ENCODE measurements at regions not wholly inside any gene's neighbourhood (a gene's known extent, or its start where the extent isn't known, plus 50 kb on each side); places are given as distances from the start of the nearest gene placed in this dataset.
A peak's percentile ranks its signal among the peaks of the same experiment; 100 is the strongest.

GRCh38 chr12:69084816-69085378, 151.9 kb upstream of the CPM start:
- Histone ChIP-seq H4K20me1 (ENCODE audit: insufficient read depth, low read length) (no peaks in the 10 kb centered on the region), H3K36me3 (replicated peaks in 1 of 2; ENCODE audit: control insufficient read depth in 1 of 2, insufficient read depth in 2 of 2, low read length in 2 of 2) (no peaks in the 10 kb centered on the region), H3K4me2 (replicated peaks; ENCODE audit: extremely low read depth, low read length, poor library complexity, severe bottlenecking) (no peak overlapping the region), H3K27ac (ENCODE audit: low read depth in 1 of 2, low read length in 2 of 2) (no peak overlapping the region), H3K9ac (ENCODE audit: insufficient read depth, low read length, poor library complexity, severe bottlenecking) (no peak overlapping the region), H2AFZ (ENCODE audit: insufficient read depth, low read depth, low read length, poor library complexity, severe bottlenecking) (no peak overlapping the region), H3K4me3 (replicated peaks in 1 of 3; ENCODE audit: low read depth in 2 of 3, low read length in 3 of 3) (no peak overlapping the region), H3K27me3 (ENCODE audit: control insufficient read depth in 2 of 2, insufficient read depth in 2 of 2, low read length in 2 of 2) (no peaks in the 10 kb centered on the region), H3K79me2 (ENCODE audit: insufficient read depth, low read length) (no peaks in the 10 kb centered on the region), H3K4me1 (ENCODE audit: control insufficient read depth in 1 of 2, insufficient read depth in 2 of 2, low read length in 2 of 2) (no peaks in the 10 kb centered on the region), H3K9me3 (replicated peaks in 1 of 2; ENCODE audit: control insufficient read depth in 1 of 2, insufficient read depth in 1 of 2, low read length in 2 of 2) (no peaks in the 10 kb centered on the region)
- peaks cover 0 to 2% (median 1%) of the 10 kb centered on the region in 3 donors for H3K27me3 Mint-ChIP-seq (ENCODE audit: low read depth in 3 of 3)
- H3K27ac Mint-ChIP-seq, result peak overlapping the region in 1 of 7 donors; percentile 68
- peaks cover 7% of the 10 kb centered on the region for H3K4me1 Mint-ChIP-seq
- H3K9me3 Mint-ChIP-seq, result peaks cover 0 to 5% (median 2%) of the 10 kb centered on the region in 7 donors
- TF ChIP-seq, protein P1, sequence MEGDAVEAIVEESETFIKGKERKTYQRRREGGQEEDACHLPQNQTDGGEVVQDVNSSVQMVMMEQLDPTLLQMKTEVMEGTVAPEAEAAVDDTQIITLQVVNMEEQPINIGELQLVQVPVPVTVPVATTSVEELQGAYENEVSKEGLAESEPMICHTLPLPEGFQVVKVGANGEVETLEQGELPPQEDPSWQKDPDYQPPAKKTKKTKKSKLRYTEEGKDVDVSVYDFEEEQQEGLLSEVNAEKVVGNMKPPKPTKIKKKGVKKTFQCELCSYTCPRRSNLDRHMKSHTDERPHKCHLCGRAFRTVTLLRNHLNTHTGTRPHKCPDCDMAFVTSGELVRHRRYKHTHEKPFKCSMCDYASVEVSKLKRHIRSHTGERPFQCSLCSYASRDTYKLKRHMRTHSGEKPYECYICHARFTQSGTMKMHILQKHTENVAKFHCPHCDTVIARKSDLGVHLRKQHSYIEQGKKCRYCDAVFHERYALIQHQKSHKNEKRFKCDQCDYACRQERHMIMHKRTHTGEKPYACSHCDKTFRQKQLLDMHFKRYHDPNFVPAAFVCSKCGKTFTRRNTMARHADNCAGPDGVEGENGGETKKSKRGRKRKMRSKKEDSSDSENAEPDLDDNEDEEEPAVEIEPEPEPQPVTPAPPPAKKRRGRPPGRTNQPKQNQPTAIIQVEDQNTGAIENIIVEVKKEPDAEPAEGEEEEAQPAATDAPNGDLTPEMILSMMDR (IDR thresholded peaks at IDR 0.05), result no peak
- H3K36me3 Mint-ChIP-seq, result no peaks in the 10 kb centered on the region
- intact Hi-C loops (cut with micrococcal nuclease), result no loop called here
- DNase-seq, result no peak
- no peak overlapping the region for H3K4me3 Mint-ChIP-seq

DNA sequence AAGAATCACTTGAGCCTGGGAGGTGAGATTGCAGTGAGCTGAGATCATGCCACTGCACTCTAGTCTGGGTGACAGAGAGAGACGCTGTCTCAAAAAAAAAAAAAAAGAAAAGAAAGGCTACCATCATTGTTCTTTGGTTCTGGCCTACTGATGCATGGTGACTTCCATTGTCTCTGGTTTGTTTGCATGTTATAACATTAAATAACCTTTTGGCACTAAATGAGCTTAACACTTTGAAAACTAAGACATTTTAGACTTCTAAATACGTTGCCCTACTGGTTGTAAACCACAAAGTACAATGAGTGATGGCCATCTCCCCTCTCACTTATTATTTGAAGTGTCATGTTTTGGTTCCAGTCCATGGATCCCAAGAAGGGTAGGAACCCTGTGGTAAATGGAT, 152.9 kb upstream of the CPM start:
- TF ChIP-seq, protein P1 (IDR thresholded peaks at IDR 0.05), result no peak
- H3K79me2 ChIP-seq (ENCODE audit: insufficient read depth, low read length), result no peaks in the 10 kb centered on the region
- no peak for DNase-seq
- no CpG with 5 or more reads among the region's 2 CpGs for WGBS (ENCODE audit: insufficient coverage)
- H2AFZ ChIP-seq (ENCODE audit: insufficient read depth, low read depth, low read length, poor library complexity, severe bottlenecking), result no peak overlapping the region
- H3K4me2 ChIP-seq (replicated peaks; ENCODE audit: extremely low read depth, low read length, poor library complexity, severe bottlenecking), result no peak overlapping the region
- H3K4me1 ChIP-seq (ENCODE audit: control insufficient read depth in 1 of 2, insufficient read depth in 2 of 2, low read length in 2 of 2), result no peaks in the 10 kb centered on the region
- no peak overlapping the region for H3K27ac Mint-ChIP-seq
- no peaks in the 10 kb centered on the region for H3K27me3 ChIP-seq (ENCODE audit: control insufficient read depth in 2 of 2, insufficient read depth in 2 of 2, low read length in 2 of 2)
- no peak overlapping the region for H3K9ac ChIP-seq (ENCODE audit: insufficient read depth, low read length, poor library complexity, severe bottlenecking)
- H3K27me3 Mint-ChIP-seq (ENCODE audit: low read depth in 3 of 3), result peaks cover 0 to 2% (median 1%) of the 10 kb centered on the region in 3 donors
- H3K4me3 ChIP-seq (replicated peaks in 1 of 3; ENCODE audit: low read depth in 2 of 3, low read length in 3 of 3), result no peak overlapping the region
- no peaks in the 10 kb centered on the region for H3K36me3 Mint-ChIP-seq
- no peaks in the 10 kb centered on the region for H4K20me1 ChIP-seq (ENCODE audit: insufficient read depth, low read length)
- no peak overlapping the region for H3K4me3 Mint-ChIP-seq
- H3K9me3 ChIP-seq (replicated peaks in 1 of 2; ENCODE audit: control insufficient read depth in 1 of 2, insufficient read depth in 1 of 2, low read length in 2 of 2), result no peaks in the 10 kb centered on the region
- no peaks in the 10 kb centered on the region for H3K36me3 ChIP-seq (replicated peaks in 1 of 2; ENCODE audit: control insufficient read depth in 1 of 2, insufficient read depth in 2 of 2, low read length in 2 of 2)
- H3K27ac ChIP-seq (ENCODE audit: low read depth in 1 of 2, low read length in 2 of 2), result no peak overlapping the region
- H3K4me1 Mint-ChIP-seq, result peaks cover 7% of the 10 kb centered on the region
- intact Hi-C loops (cut with micrococcal nuclease), result no loop called here
- peaks cover 0 to 5% (median 2%) of the 10 kb centered on the region in 7 donors for H3K9me3 Mint-ChIP-seq

All from CD14-positive monocyte (primary cell).